ENCODE measurements at regions not wholly inside any gene's neighbourhood (a gene's known extent, or its start where the extent isn't known, plus 50 kb on each side); places are given as distances from the start of the nearest gene placed in this dataset.
"Not testable (repeated sequence)": the region's sequence is repeated elsewhere in the genome, so short reads cannot be mapped to it uniquely, and the experiment has no call there.

DNA sequence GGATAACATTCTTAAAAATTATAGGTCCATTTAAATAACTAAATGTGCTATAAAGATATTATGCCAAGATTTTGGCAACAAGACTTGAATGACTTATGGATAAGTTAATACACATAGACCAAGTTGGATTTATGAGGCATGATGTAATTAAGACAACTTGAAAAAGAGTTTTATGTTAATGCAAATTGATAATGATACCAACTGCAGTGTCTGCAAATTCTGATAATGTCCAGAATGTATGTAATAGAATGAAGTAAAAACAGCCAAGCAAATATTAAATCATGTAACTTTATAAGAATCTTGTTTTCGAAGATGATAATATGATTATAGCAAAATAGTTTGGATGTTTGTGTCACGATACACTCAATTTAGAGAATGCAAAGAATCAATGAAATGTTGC lies 868.3 kb downstream of the DNAJB9 start:
- no peak for DNase-seq
- Histone ChIP-seq H3K4me1 (no peaks in the 10 kb centered on the region), H3K27ac (no peak overlapping the region), H3K4me3 (no peak overlapping the region), H3K27me3 (no peaks in the 10 kb centered on the region), H3K9me3 (no peaks in the 10 kb centered on the region), H3K36me3 (no peaks in the 10 kb centered on the region)
- intact Hi-C loops (cut with DNase I): no loop called here
- ATAC-seq: no peak
- TF ChIP-seq, protein P1, sequence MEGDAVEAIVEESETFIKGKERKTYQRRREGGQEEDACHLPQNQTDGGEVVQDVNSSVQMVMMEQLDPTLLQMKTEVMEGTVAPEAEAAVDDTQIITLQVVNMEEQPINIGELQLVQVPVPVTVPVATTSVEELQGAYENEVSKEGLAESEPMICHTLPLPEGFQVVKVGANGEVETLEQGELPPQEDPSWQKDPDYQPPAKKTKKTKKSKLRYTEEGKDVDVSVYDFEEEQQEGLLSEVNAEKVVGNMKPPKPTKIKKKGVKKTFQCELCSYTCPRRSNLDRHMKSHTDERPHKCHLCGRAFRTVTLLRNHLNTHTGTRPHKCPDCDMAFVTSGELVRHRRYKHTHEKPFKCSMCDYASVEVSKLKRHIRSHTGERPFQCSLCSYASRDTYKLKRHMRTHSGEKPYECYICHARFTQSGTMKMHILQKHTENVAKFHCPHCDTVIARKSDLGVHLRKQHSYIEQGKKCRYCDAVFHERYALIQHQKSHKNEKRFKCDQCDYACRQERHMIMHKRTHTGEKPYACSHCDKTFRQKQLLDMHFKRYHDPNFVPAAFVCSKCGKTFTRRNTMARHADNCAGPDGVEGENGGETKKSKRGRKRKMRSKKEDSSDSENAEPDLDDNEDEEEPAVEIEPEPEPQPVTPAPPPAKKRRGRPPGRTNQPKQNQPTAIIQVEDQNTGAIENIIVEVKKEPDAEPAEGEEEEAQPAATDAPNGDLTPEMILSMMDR (IDR thresholded peaks at IDR 0.05): no peak

DNA sequence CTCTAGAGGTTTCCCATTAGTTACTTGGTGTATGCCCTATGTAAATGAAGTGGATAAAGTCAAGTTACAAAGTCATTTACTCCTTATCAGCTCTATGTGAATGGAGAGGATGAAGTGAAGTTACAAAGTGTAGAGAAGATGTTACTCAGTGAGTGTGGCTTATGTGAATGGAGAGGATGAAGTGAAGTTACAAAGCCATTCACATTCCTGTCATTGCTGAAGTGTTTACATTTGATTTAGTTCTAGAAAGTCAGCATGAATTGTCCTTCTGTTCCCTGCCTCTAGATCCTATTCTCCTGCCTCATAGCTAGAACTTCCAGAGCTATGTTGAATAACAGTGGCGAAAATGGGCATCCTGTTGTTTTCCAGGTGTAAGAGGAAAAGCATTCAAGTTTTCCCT lies 880.1 kb downstream of the DNAJB9 start:
- Histone ChIP-seq H3K4me3 (no peak overlapping the region), H3K27me3 (no peaks in the 10 kb centered on the region), H3K27ac (no peak overlapping the region), H3K36me3 (no peaks in the 10 kb centered on the region), H3K4me1 (no peaks in the 10 kb centered on the region), H3K9me3 (peaks cover 0 to 10% of the 10 kb centered on the region in 2 donors)
- TF ChIP-seq, protein P1 (IDR thresholded peaks at IDR 0.05): no peak
- intact Hi-C loops (cut with DNase I): no loop called here
- ATAC-seq (no peak), DNase-seq (no peak)

- peaks cover 0 to 12% of the 10 kb centered on the region in 2 donors for H3K9me3 ChIP-seq
- ATAC-seq: no peak
- no peak for DNase-seq
- no peaks in the 10 kb centered on the region for H3K27me3 ChIP-seq
- no peak overlapping the region for H3K27ac ChIP-seq
- TF ChIP-seq, protein P1 (IDR thresholded peaks at IDR 0.05): no peak
- intact Hi-C loops (cut with DNase I): no loop called here
- H3K4me3 ChIP-seq: no peak overlapping the region
- H3K36me3 ChIP-seq: no peaks in the 10 kb centered on the region
- H3K4me1 ChIP-seq: no peaks in the 10 kb centered on the region
These were observed 886.4 kb downstream of the DNAJB9 start for GRCh38 chr7:109456116-109456515.

GRCh38 chr7:109460296-109460695 lies 890.6 kb downstream of the DNAJB9 start:
- DNase-seq (no peak), ATAC-seq (no peak)
- H3K9me3 ChIP-seq: no peaks in the 10 kb centered on the region
- H3K4me3 ChIP-seq: no peak overlapping the region
- intact Hi-C loops (cut with DNase I): no loop called here
- no peak overlapping the region for H3K27ac ChIP-seq
- no peaks in the 10 kb centered on the region for H3K4me1 ChIP-seq
- H3K36me3 ChIP-seq: no peaks in the 10 kb centered on the region
- TF ChIP-seq, protein P1 (IDR thresholded peaks at IDR 0.05): no peak
- H3K27me3 ChIP-seq: no peaks in the 10 kb centered on the region

- Histone ChIP-seq H3K36me3 (no peaks in the 10 kb centered on the region), H3K27me3 (no peaks in the 10 kb centered on the region), H3K27ac (no peak overlapping the region), H3K4me1 (no peaks in the 10 kb centered on the region), H3K9me3 (no peaks in the 10 kb centered on the region), H3K4me3 (no peak overlapping the region)
- no peak for DNase-seq
- intact Hi-C loops (cut with DNase I): no loop called here
- TF ChIP-seq, protein P1 (IDR thresholded peaks at IDR 0.05): no peak
- no peak for ATAC-seq
These were observed 892.5 kb downstream of the DNAJB9 start for GRCh38 chr7:109462171-109462570.

DNA sequence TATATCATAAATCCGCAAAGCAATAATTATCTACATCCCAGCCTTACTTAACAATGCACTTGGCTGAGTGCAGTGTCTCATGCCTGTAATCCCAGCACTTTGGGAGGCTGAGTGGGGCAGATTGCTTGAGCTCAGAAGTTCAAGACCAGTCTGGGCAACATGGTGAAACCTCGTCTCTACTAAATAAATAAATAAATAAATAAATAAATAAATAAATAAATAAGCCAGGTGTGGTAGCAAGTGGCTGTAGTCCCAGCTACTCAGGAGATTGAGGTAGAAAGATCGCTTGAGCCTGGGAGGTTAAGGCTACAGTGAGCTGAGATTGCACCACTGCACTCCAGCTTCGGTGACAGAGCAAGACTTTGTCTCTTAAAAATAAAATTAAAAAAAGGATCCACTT lies 898.1 kb downstream of the DNAJB9 start:
- DNase-seq; H3K27ac ChIP-seq; H3K4me3 ChIP-seq; H3K27me3 ChIP-seq; H3K4me1 ChIP-seq; intact Hi-C loops (cut with DNase I); ATAC-seq; H3K36me3 ChIP-seq; H3K9me3 ChIP-seq: not testable (repeated sequence)
